Progenitor cell of endocrine pancreas (in vitro differentiated cells): ENCODE measurements at regions not wholly inside any gene's neighbourhood (a gene's known extent, or its start where the extent isn't known, plus 50 kb on each side); places are given as distances from the start of the nearest gene placed in this dataset.
A peak's percentile ranks its signal among the peaks of the same experiment; 100 is the strongest.

Experiments
- DNase-seq: peaks from one replicate; pipeline ENCODE4 v3.0.0; 2021; ENCODE audit warnings: low spot score; ENCODE audit not compliant: unreplicated experiment
- H3K27ac Mint-ChIP-seq: 2 replicates; pipeline ENCODE4 v1.8.0; 2021; ENCODE audit warnings: mild to moderate bottlenecking, moderate library complexity, mixed read lengths
- H3K27me3 Mint-ChIP-seq: 2 replicates; pipeline ENCODE4 v1.8.0; 2021; ENCODE audit warnings: mixed read lengths
- H3K36me3 Mint-ChIP-seq: 2 replicates; pipeline ENCODE4 v1.8.0; 2022; ENCODE audit warnings: mixed read lengths; ENCODE audit not compliant: insufficient read depth
- H3K4me1 Mint-ChIP-seq: 2 replicates; pipeline ENCODE4 v1.8.0; 2021; ENCODE audit warnings: low read depth, mixed read lengths
- H3K4me3 Mint-ChIP-seq: 2 replicates; pipeline ENCODE4 v1.8.0; 2021; ENCODE audit warnings: low read depth, mild to moderate bottlenecking, moderate library complexity, mixed read lengths
- H3K9me3 Mint-ChIP-seq: 2 replicates; pipeline ENCODE4 v1.8.0; 2021; ENCODE audit warnings: low read depth, mixed read lengths
- TF ChIP-seq, protein P1 (sequence below): fragments of 200-600 bp; sonication (generic); IDR thresholded peaks from one replicate; pipeline ENCODE4 v1.5.0; 2021; ENCODE audit warnings: antibody characterized with exemption, mild to moderate bottlenecking; ENCODE audit not compliant: unreplicated experiment

DNA sequence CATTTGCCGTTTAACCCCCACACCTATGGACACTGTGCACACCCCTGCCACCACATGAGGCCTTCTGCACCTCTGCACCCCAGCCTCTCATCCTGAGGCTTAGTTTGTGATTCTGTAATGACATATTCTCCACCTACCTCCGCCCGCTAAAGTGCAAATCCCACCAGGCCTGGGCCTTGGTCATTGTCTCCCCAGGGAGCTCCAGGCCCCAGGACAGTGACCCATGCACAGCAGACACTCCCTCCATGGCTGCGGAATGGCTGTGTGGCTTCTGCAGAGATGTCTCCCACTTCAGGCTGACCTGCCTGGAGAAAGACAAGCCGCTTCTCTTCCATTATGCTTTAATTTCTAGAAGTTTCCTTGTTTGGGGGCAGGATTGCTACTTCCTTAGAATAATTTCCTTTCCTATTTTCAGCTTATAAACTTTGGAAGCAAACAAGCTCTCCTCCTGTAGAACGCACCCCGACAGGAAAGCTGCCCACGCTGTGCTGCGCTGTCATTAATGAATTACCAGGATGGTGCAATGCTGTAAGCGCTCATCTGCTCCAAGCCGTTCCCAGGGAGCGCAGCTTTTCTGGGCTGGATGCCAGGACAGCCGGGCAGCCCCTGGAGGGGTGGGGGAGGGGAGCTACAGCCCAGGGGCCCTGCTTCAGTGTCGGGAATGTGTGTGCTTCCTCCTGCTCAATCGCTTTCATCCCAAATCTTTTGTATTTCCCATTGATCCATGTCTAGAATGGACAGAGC lies 618.0 kb downstream of the BRD1 start:
- H3K27me3 Mint-ChIP-seq, result peaks cover 25% of the 10 kb centered on the region
- H3K27ac Mint-ChIP-seq, result no peak overlapping the region
- TF ChIP-seq, protein P1, sequence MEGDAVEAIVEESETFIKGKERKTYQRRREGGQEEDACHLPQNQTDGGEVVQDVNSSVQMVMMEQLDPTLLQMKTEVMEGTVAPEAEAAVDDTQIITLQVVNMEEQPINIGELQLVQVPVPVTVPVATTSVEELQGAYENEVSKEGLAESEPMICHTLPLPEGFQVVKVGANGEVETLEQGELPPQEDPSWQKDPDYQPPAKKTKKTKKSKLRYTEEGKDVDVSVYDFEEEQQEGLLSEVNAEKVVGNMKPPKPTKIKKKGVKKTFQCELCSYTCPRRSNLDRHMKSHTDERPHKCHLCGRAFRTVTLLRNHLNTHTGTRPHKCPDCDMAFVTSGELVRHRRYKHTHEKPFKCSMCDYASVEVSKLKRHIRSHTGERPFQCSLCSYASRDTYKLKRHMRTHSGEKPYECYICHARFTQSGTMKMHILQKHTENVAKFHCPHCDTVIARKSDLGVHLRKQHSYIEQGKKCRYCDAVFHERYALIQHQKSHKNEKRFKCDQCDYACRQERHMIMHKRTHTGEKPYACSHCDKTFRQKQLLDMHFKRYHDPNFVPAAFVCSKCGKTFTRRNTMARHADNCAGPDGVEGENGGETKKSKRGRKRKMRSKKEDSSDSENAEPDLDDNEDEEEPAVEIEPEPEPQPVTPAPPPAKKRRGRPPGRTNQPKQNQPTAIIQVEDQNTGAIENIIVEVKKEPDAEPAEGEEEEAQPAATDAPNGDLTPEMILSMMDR, result no peak
- DNase-seq, result no peak
- H3K4me1 Mint-ChIP-seq, result no peaks in the 10 kb centered on the region
- no peaks in the 10 kb centered on the region for H3K36me3 Mint-ChIP-seq
- no peak overlapping the region for H3K4me3 Mint-ChIP-seq
- H3K9me3 Mint-ChIP-seq, result no peaks in the 10 kb centered on the region

- peak; percentile 56 for DNase-seq
- no peaks in the 10 kb centered on the region for H3K36me3 Mint-ChIP-seq
- H3K4me3 Mint-ChIP-seq, result no peak overlapping the region
- H3K9me3 Mint-ChIP-seq, result no peaks in the 10 kb centered on the region
- no peaks in the 10 kb centered on the region for H3K4me1 Mint-ChIP-seq
- H3K27me3 Mint-ChIP-seq, result peaks cover 19% of the 10 kb centered on the region
- no peak overlapping the region for H3K27ac Mint-ChIP-seq
- TF ChIP-seq, protein P1, result no peak
These were observed 618.9 kb downstream of the BRD1 start for GRCh38 chr22:49208768-49209252.

DNA sequence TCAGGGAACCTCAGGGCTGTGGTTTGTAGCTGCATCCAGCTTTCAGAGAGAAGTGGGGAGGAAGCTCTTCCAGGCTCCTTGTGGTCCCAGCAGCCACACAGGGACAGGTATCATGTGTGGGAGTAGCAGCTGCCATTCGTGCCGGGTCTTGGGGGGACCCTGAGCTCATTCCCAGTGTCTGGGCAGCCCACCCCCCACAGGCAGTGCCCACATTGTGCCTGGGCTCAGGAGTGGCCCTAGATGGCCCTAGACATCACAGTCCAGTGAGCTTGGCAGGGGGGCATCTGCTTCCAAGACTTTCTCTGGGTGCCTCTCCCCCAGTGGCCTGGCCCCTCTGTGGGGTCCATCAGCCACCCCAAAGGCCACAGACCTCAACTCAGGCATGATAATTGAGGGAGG lies 619.7 kb downstream of the BRD1 start:
- no peak for DNase-seq
- TF ChIP-seq, protein P1, result no peak

DNA sequence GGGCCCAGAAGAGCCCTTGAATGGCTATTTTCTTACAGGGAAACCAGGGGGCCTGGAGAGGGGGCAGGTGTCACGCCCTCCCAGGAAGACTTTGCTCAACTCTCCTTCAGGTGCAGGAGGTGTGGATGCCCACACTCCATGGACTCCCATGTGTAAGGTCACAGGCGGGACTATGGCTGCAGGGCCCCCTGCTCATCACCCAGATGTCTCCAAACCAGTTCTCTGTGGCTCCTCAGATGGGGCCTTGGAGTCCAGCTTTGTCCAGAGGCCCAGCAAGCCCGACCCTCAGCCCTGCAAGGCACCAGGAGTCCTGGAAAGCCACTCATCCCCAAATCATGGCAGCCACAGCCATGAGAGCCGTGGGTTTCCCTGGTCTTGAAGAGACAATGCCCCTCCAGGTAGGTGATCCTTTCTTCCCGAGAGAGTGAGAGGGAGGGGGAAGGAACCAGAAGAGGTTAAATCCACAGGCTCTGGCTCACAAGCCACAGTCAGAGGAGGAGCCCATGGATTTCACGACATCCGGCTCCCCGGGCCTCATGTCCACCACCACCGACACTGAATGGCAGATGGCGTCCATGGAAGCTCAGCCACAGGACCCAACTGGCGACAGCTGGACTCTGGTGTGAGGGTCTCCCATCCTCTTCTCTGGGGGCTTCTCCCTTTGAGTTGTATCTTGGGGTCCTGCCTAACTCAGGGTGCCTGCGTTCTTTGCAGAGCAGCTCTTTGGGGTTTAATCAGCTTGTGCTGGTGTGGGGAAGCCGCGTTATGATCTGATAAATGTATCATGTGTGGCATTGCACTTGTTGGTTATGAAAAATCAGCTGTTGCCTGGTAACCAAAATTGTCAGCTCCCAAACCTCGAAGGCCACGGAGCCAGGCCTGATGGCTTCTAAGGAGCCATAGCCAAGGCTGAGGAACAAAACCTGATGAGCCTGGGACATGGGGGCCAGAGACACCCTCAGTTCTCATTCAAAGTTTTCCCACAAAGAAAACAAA lies 620.4 kb downstream of the BRD1 start:
- no peaks in the 10 kb centered on the region for H3K36me3 Mint-ChIP-seq
- H3K4me1 Mint-ChIP-seq, result no peaks in the 10 kb centered on the region
- no peak overlapping the region for H3K4me3 Mint-ChIP-seq
- no peak overlapping the region for H3K27ac Mint-ChIP-seq
- peaks cover 12% of the 10 kb centered on the region for H3K27me3 Mint-ChIP-seq
- H3K9me3 Mint-ChIP-seq, result no peaks in the 10 kb centered on the region
- DNase-seq, result no peak
- TF ChIP-seq, protein P1, result no peak

More for the DNA sequence above, 619.7 kb downstream of the BRD1 start:
- no peaks in the 10 kb centered on the region for H3K4me1 Mint-ChIP-seq
- H3K27ac Mint-ChIP-seq, result no peak overlapping the region
- no peaks in the 10 kb centered on the region for H3K9me3 Mint-ChIP-seq
- no peak overlapping the region for H3K4me3 Mint-ChIP-seq
- H3K27me3 Mint-ChIP-seq, result peaks cover 12% of the 10 kb centered on the region
- H3K36me3 Mint-ChIP-seq, result no peaks in the 10 kb centered on the region

- no peaks in the 10 kb centered on the region for H3K4me1 Mint-ChIP-seq
- no peaks in the 10 kb centered on the region for H3K36me3 Mint-ChIP-seq
- no peaks in the 10 kb centered on the region for H3K9me3 Mint-ChIP-seq
- TF ChIP-seq, protein P1, result no peak
- H3K27me3 Mint-ChIP-seq, result peaks cover 9% of the 10 kb centered on the region
- no peak overlapping the region for H3K4me3 Mint-ChIP-seq
- no peak for DNase-seq
- no peak overlapping the region for H3K27ac Mint-ChIP-seq
These were observed 621.4 kb downstream of the BRD1 start for GRCh38 chr22:49206281-49206680.
